PC-3 (cell line): ENCODE measurements at regions not wholly inside any gene's neighbourhood (a gene's known extent, or its start where the extent isn't known, plus 50 kb on each side); places are given as distances from the start of the nearest gene placed in this dataset.

Experiments used
- ATAC-seq: fragments of 200-7000 bp; cut with Tn5 transposase; 2 replicates; pipeline ENCODE4 v1.9.1; 2020; ENCODE audit warnings: mild to moderate bottlenecking, moderate library complexity
- BruUV-seq: library from RNA; stranded (reverse); fragments of 400-500 nt; replicated peaks from 2 replicates; lab custom pipeline; 2021; lab: Mats Ljungman, UMichigan
- CTCF ChIA-PET: fragments of 300-600 bp; sonication (Branson Sonifier 250); formaldehyde crosslinking; loops from one replicate; lab custom pipeline; 2022; ENCODE audit warnings: antibody characterized with exemption; lab: Charles Lee
- POLR2A ChIA-PET: fragments of 300-600 bp; sonication (Branson Sonifier 250); formaldehyde crosslinking; loops from one replicate; lab custom pipeline; 2022; ENCODE audit warnings: antibody characterized with exemption; ENCODE audit not compliant: unreplicated experiment; lab: Charles Lee
- DNase-seq: peaks from one replicate; pipeline ENCODE4 v3.0.0-alpha.2; 2015
- H2AFZ ChIP-seq: fragments of 300-600 bp; sonication (generic); 2 replicates; pipeline ENCODE4 v1.6.0; 2016; ENCODE audit warnings: antibody characterized with exemption, low read length
- H3F3A ChIP-seq: fragments of 300-600 bp; sonication (generic); one replicate; pipeline ENCODE4 v1.6.0; 2017; ENCODE audit warnings: antibody characterized with exemption, low read length, control low read depth, mild to moderate bottlenecking; ENCODE audit not compliant: unreplicated experiment
- H3K27ac ChIP-seq: fragments of 300-600 bp; sonication (generic); 2 replicates; pipeline ENCODE4 v1.5.1; 2016; ENCODE audit warnings: mild to moderate bottlenecking, low read length
- H3K27me3 ChIP-seq: fragments of 300-600 bp; sonication (generic); 2 replicates; pipeline ENCODE4 v1.6.1; 2016; ENCODE audit warnings: low read length, mixed read lengths
- H3K36me3 ChIP-seq: fragments of 300-600 bp; sonication (generic); 2 replicates; pipeline ENCODE4 v1.6.1; 2016; ENCODE audit warnings: low read depth, mixed run types, low read length, mixed read lengths
- H3K4me1 ChIP-seq: fragments of 300-600 bp; sonication (generic); 2 replicates; pipeline ENCODE4 v1.5.1; 2016; ENCODE audit warnings: low read length; ENCODE audit not compliant: insufficient read depth
- H3K4me2 ChIP-seq: fragments of 300-600 bp; sonication (generic); 2 replicates; pipeline ENCODE4 v1.6.0; 2016; ENCODE audit warnings: low read length
- H3K4me3 ChIP-seq: fragments of 300-600 bp; sonication (generic); 2 replicates; pipeline ENCODE4 v1.5.1; 2016; ENCODE audit warnings: mild to moderate bottlenecking, low read length, mixed read lengths
- H3K79me2 ChIP-seq: fragments of 300-600 bp; sonication (generic); 2 replicates; pipeline ENCODE4 v1.6.1; 2017; ENCODE audit warnings: low read length, mixed read lengths
- H3K9ac ChIP-seq: fragments of 300-600 bp; sonication (generic); 2 replicates; pipeline ENCODE4 v1.6.0; 2016; ENCODE audit warnings: mild to moderate bottlenecking, low read length
- H3K9me2 ChIP-seq: fragments of 300-600 bp; sonication (generic); replicated peaks from 2 replicates; pipeline ENCODE4 v1.6.1; 2016; ENCODE audit warnings: mixed run types, low read length, mixed read lengths
- H3K9me3 ChIP-seq: fragments of 300-600 bp; sonication (generic); 2 replicates; pipeline ENCODE4 v1.6.1; 2016; ENCODE audit warnings: low read length, mixed read lengths
- H4K20me1 ChIP-seq: fragments of 300-600 bp; sonication (generic); 2 replicates; pipeline ENCODE4 v1.6.1; 2016; ENCODE audit warnings: low read length, mixed read lengths
- CTCF ChIP-seq: fragments of 300-600 bp; sonication (generic); conservative IDR thresholded peaks from 2 replicates; pipeline ENCODE4 v1.5.1; 2017; ENCODE audit warnings: antibody characterized with exemption, low read depth, mild to moderate bottlenecking, low read length
- EZH2 ChIP-seq: fragments of 300-600 bp; sonication (generic); IDR thresholded peaks from one replicate; pipeline ENCODE4 v1.6.1; 2017; ENCODE audit warnings: antibody characterized with exemption, mild to moderate bottlenecking, low read length; ENCODE audit not compliant: unreplicated experiment
- EZH2phosphoT487 ChIP-seq: fragments of 300-600 bp; sonication (generic); IDR thresholded peaks from 2 replicates; pipeline ENCODE4 v1.6.1; 2018; ENCODE audit warnings: mild to moderate bottlenecking, antibody characterized with exemption, low read length, borderline replicate concordance
- intact Hi-C: fragments of 100-400 bp; cut with micrococcal nuclease; formaldehyde crosslinking; loops from 2 replicates; pipeline ENCODE4 v1.9.0; 2023

DNA sequence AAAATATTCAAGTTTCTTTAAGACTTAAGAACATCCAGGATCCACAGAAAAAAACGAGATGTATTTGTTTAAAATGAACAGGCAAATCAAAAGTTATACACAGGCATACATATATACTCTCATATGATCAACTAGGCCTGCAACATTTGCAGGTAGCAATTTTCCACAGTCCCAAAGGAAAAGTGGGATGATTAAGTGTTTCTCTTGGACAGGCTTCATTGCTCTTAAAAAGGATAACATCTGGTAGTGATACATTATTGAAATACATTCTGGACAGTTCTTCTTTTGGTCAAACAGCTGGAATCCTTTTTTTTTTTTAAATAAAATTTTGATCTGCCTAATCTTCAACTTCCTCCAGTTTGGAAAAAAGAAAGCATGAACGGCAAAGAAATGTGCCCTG is 114.8 kb upstream of the TDRD3 start:
- POLR2A ChIA-PET: no interaction called here
- Histone ChIP-seq H3K4me3 (no peak overlapping the region), H3K4me1 (no peaks in the 10 kb centered on the region), H3K9me2 (no peaks in the 10 kb centered on the region), H3K27ac (no peak overlapping the region), H2AFZ (no peak overlapping the region), H4K20me1 (no peaks in the 10 kb centered on the region), H3K27me3 (peaks cover 31% of the 10 kb centered on the region), H3K9ac (no peak overlapping the region), H3K9me3 (no peaks in the 10 kb centered on the region), H3K4me2 (no peak overlapping the region), H3K79me2 (no peaks in the 10 kb centered on the region), H3F3A (no peaks in the 10 kb centered on the region), H3K36me3 (no peaks in the 10 kb centered on the region)
- BruUV-seq: no TSS peak
- DNase-seq (no peak), ATAC-seq (no peak)
- CTCF ChIA-PET: no interaction called here
- intact Hi-C loops: no loop called here
- TF ChIP-seq EZH2phosphoT487: no peak
- no peak for TF ChIP-seq CTCF
- TF ChIP-seq EZH2: no peak

GRCh38 chr13:60282708-60283107 is 114.3 kb upstream of the TDRD3 start:
- H2AFZ ChIP-seq: no peak overlapping the region
- peaks cover 31% of the 10 kb centered on the region for H3K27me3 ChIP-seq
- H3K4me2 ChIP-seq: no peak overlapping the region
- BruUV-seq: no TSS peak
- TF ChIP-seq EZH2phosphoT487 (no peak), EZH2 (no peak), CTCF (no peak)
- no peak for ATAC-seq
- no peak overlapping the region for H3K4me3 ChIP-seq
- no peaks in the 10 kb centered on the region for H3K9me2 ChIP-seq
- H3K9ac ChIP-seq: no peak overlapping the region
- no peak overlapping the region for H3K27ac ChIP-seq
- H3F3A ChIP-seq: no peaks in the 10 kb centered on the region
- ChIA-PET POLR2A (no interaction called here), CTCF (no interaction called here)
- no peak for DNase-seq
- intact Hi-C loops: no loop called here
- no peaks in the 10 kb centered on the region for H3K9me3 ChIP-seq
- H4K20me1 ChIP-seq: no peaks in the 10 kb centered on the region
- no peaks in the 10 kb centered on the region for H3K4me1 ChIP-seq
- H3K79me2 ChIP-seq: no peaks in the 10 kb centered on the region
- no peaks in the 10 kb centered on the region for H3K36me3 ChIP-seq

DNA sequence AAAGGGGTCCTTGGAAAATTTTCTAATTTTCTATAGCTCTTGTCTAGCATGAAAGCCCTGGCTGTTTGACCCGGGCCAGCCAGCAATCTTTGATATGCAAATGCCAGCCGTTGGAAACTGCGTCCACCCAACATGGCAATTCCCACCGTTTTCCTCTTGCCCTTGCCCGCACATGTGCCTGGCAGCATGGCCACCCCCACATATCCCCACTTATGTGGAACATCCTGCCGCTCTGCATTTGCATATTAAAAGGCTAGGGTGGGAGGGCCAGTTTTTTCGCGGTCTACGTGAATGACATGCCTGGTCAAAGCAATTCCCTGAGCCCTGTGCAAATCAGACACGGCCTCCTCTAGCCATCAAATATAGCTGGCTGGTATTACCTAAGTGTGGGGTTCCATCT is 110.3 kb upstream of the TDRD3 start:
- intact Hi-C loops: no loop called here

More for the DNA sequence above, 110.3 kb upstream of the TDRD3 start:
- no peaks in the 10 kb centered on the region for H4K20me1 ChIP-seq
- no peak overlapping the region for H3K9ac ChIP-seq
- no peaks in the 10 kb centered on the region for H3F3A ChIP-seq
- ChIA-PET POLR2A (no interaction called here), CTCF (no interaction called here)
- H3K9me3 ChIP-seq: no peaks in the 10 kb centered on the region
- DNase-seq (no peak), ATAC-seq (no peak)
- no peak overlapping the region for H3K4me3 ChIP-seq
- H3K27ac ChIP-seq: no peak overlapping the region
- peaks cover 41% of the 10 kb centered on the region for H3K27me3 ChIP-seq
- no peaks in the 10 kb centered on the region for H3K79me2 ChIP-seq
- no peaks in the 10 kb centered on the region for H3K9me2 ChIP-seq
- TF ChIP-seq EZH2phosphoT487 (no peak), CTCF (no peak), EZH2 (no peak)
- H3K4me1 ChIP-seq: no peaks in the 10 kb centered on the region
- H3K36me3 ChIP-seq: no peaks in the 10 kb centered on the region
- H2AFZ ChIP-seq: no peak overlapping the region
- H3K4me2 ChIP-seq: no peak overlapping the region
- no TSS peak for BruUV-seq
